Endothelial cell of umbilical vein (primary cell): ENCODE measurements at regions not wholly inside any gene's neighbourhood (a gene's known extent, or its start where the extent isn't known, plus 50 kb on each side); places are given as distances from the start of the nearest gene placed in this dataset.

Experiments
- BruUV-seq: library from RNA; stranded (reverse); fragments of 400-500 nt; replicated peaks from 2 replicates; lab custom pipeline; 2021; lab: Mats Ljungman, UMichigan
- CTCF ChIA-PET: fragments of 300-600, 350-600 bp; sonication (Branson Sonifier 250); formaldehyde crosslinking; loops from one replicate; lab custom pipeline; 2021; ENCODE audit warnings: antibody characterized with exemption, inconsistent platforms; lab: Charles Lee
- POLR2A ChIA-PET: fragments of 300-600, 350-600 bp; sonication (Branson Sonifier 250); formaldehyde crosslinking; loops from one replicate; lab custom pipeline; 2021; ENCODE audit warnings: antibody characterized with exemption, inconsistent platforms; lab: Charles Lee
- DNase-seq: peaks from one replicate; pipeline ENCODE4 v3.0.0-alpha.2; 2011; ENCODE audit warnings: low read depth, low spot score
- FAIRE-seq: peaks from 2 replicates; lab custom pipeline; 2011; peaks lifted over from hg19 to GRCh38; lab: Jason Lieb, UNC
- H2AFZ ChIP-seq: 2 replicates; pipeline ENCODE4 v1.6.0; 2012; ENCODE audit warnings: low read depth, low read length, control low read depth, inconsistent platforms
- H3K27ac ChIP-seq: 2 replicates; pipeline ENCODE4 v1.5.1; 2011; ENCODE audit warnings: low read depth, mild to moderate bottlenecking, control low read depth, low read length, moderate library complexity; ENCODE audit not compliant: insufficient read depth
- H3K27me3 ChIP-seq, 2 experiments: 2 replicates each; pipeline versions ENCODE4 v1.6.0 to v1.6.1; 2011; ENCODE audit warnings: low read length in 2 of 2, mixed read lengths in 1 of 2; ENCODE audit not compliant: control insufficient read depth in 2 of 2, insufficient read depth in 2 of 2
- H3K36me3 ChIP-seq, 2 experiments: 2 replicates in 1 of 2; 3 replicates in 1 of 2; pipeline ENCODE4 v1.5.1; 2011; ENCODE audit warnings: low read length in 2 of 2, mild to moderate bottlenecking in 1 of 2, moderate library complexity in 1 of 2; ENCODE audit not compliant: control insufficient read depth in 2 of 2, insufficient read depth in 2 of 2; ENCODE audit errors: extremely low read depth in 1 of 2
- H3K4me1 ChIP-seq: 3 replicates; pipeline ENCODE4 v1.5.1; 2011; ENCODE audit warnings: mild to moderate bottlenecking, low read length; ENCODE audit not compliant: control insufficient read depth, insufficient read depth; ENCODE audit errors: extremely low read depth
- H3K4me2 ChIP-seq: 2 replicates; pipeline ENCODE4 v1.6.1; 2011; ENCODE audit warnings: low read length, control low read depth, mixed read lengths; ENCODE audit not compliant: insufficient read depth
- H3K4me3 ChIP-seq, 3 experiments: fragments of 200-600 bp in 1 of 3; sonication (generic), shearing (Covaris generic) in 1 of 3; replicated peaks in 1 of 3; 2 replicates each; pipeline ENCODE4 v1.5.1; 2011 to 2016; ENCODE audit warnings: control low read depth in 3 of 3, low read length in 3 of 3, mild to moderate bottlenecking in 2 of 3, inconsistent platforms in 1 of 3, low read depth in 1 of 3, moderate library complexity in 1 of 3; ENCODE audit not compliant: insufficient read depth in 1 of 3
- H3K79me2 ChIP-seq: 2 replicates; pipeline ENCODE4 v1.6.0; 2012; ENCODE audit warnings: low read length, inconsistent platforms; ENCODE audit not compliant: control insufficient read depth, insufficient read depth
- H3K9ac ChIP-seq: replicated peaks from 2 replicates; pipeline ENCODE3; 2011; ENCODE audit warnings: low read length, control low read depth; ENCODE audit not compliant: insufficient read depth; ENCODE audit errors: extremely low read depth
- H3K9me1 ChIP-seq: replicated peaks from 3 replicates; pipeline ENCODE4 v1.6.0; 2011; ENCODE audit warnings: mild to moderate bottlenecking, low read length; ENCODE audit not compliant: control insufficient read depth, insufficient read depth; ENCODE audit errors: extremely low read depth
- H3K9me3 ChIP-seq: replicated peaks from 2 replicates; pipeline ENCODE4 v1.5.1; 2012; ENCODE audit warnings: low read length, inconsistent platforms; ENCODE audit not compliant: control insufficient read depth, insufficient read depth
- H4K20me1 ChIP-seq: replicated peaks from 2 replicates; pipeline ENCODE3; 2011; ENCODE audit warnings: mild to moderate bottlenecking, low read length; ENCODE audit not compliant: control insufficient read depth, insufficient read depth; ENCODE audit errors: extremely low read depth
- CTCF ChIP-seq, 2 donors: IDR thresholded peaks; 1 replicate in 1 of 2; 2 replicates in 1 of 2; pipeline ENCODE4 v1.5.1; 2011; ENCODE audit warnings: low read length in 2 of 2, mild to moderate bottlenecking in 2 of 2, moderate library complexity in 2 of 2, control low read depth in 1 of 2, inconsistent platforms in 1 of 2, low read depth in 1 of 2; ENCODE audit not compliant: insufficient read depth in 1 of 2; ENCODE audit errors: extremely low read depth in 1 of 2
- EZH2 ChIP-seq: IDR thresholded peaks from 2 replicates; pipeline ENCODE4 v1.6.1; 2012; ENCODE audit warnings: borderline replicate concordance, low read depth, mild to moderate bottlenecking, moderate library complexity, low read length, inconsistent platforms; ENCODE audit not compliant: severe bottlenecking
- FOS ChIP-seq: IDR thresholded peaks from 2 replicates; pipeline ENCODE4 v1.6.1; 2011; ENCODE audit warnings: mild to moderate bottlenecking, low read length, moderate library complexity, borderline replicate concordance; ENCODE audit not compliant: insufficient read depth
- GATA2 ChIP-seq: IDR thresholded peaks from 2 replicates; pipeline ENCODE4 v1.7.0; 2011; ENCODE audit warnings: low read depth, mild to moderate bottlenecking, moderate library complexity, mixed read lengths, low read length; ENCODE audit not compliant: insufficient read length, insufficient read depth
- JUN ChIP-seq: IDR thresholded peaks from 2 replicates; pipeline ENCODE4 v1.6.1; 2011; ENCODE audit warnings: borderline replicate concordance, low read depth; ENCODE audit not compliant: insufficient read length, insufficient read depth
- MAX ChIP-seq: IDR thresholded peaks from 2 replicates; pipeline ENCODE4 v1.6.1; 2011; ENCODE audit not compliant: insufficient read depth, insufficient read length
- MYC ChIP-seq: IDR thresholded peaks from one replicate; pipeline ENCODE4 v1.6.1; 2011; ENCODE audit warnings: mild to moderate bottlenecking, low read depth, low read length
- POLR2A ChIP-seq: IDR thresholded peaks from 2 replicates; pipeline ENCODE4 v1.6.1; 2012; ENCODE audit warnings: low read depth, mild to moderate bottlenecking, control low read depth, low read length
- POLR2AphosphoS5 ChIP-seq: IDR thresholded peaks from 2 replicates; pipeline ENCODE4 v1.6.1; 2012; ENCODE audit warnings: low read depth, mild to moderate bottlenecking, control low read depth, low read length, moderate library complexity; ENCODE audit not compliant: insufficient read depth
- dilution Hi-C: fragments of 300-500 bp; cut with MboI; formaldehyde crosslinking; loops from one replicate; pipeline ENCODE4 v1.15.0; 2019; ENCODE audit warnings: low sequenced_read_pairs; ENCODE audit not compliant: extremely low pct_ligation_motif_present
- intact Hi-C: fragments of 100-400 bp; cut with micrococcal nuclease; formaldehyde crosslinking; loops from one replicate; pipeline ENCODE4 v1.10.0; 2022

- no peaks in the 10 kb centered on the region for H3K4me1 ChIP-seq
- no peak for TF ChIP-seq GATA2
- TF ChIP-seq POLR2A = no peak
- TF ChIP-seq MYC = no peak
- TF ChIP-seq CTCF (IDR thresholded peaks at IDR 0.05; ENCODE audit: extremely low read depth in 1 of 2, insufficient read depth in 1 of 2, low read depth in 1 of 2, low read length in 2 of 2) = no peak
- no peak for TF ChIP-seq POLR2AphosphoS5
- no peak for TF ChIP-seq MAX
- no peak for TF ChIP-seq FOS
- TF ChIP-seq EZH2 = no peak
- no peak for TF ChIP-seq JUN
- dilution Hi-C loops (no loop called here), intact Hi-C loops (no loop called here)
- no peak overlapping the region for H3K4me2 ChIP-seq
- no peak for DNase-seq
- FAIRE-seq = no peak
- ChIA-PET POLR2A (no interaction called here), CTCF (interaction anchor here (1.4 kb wide), 1 partner anchor 31 kb away, joined by 3 read pairs; no protein-coding TSS in a partner anchor)
- H3K4me3 ChIP-seq = no peak overlapping the region
- H4K20me1 ChIP-seq = no peaks in the 10 kb centered on the region
- H3K27me3 ChIP-seq = peaks cover 2 to 4% of the 10 kb centered on the region in 2 experiments
- H2AFZ ChIP-seq = no peak overlapping the region
- no peaks in the 10 kb centered on the region for H3K79me2 ChIP-seq
- H3K9ac ChIP-seq = no peak overlapping the region
- no peaks in the 10 kb centered on the region for H3K36me3 ChIP-seq
- no peaks in the 10 kb centered on the region for H3K9me3 ChIP-seq
- no TSS peak for BruUV-seq
- no peaks in the 10 kb centered on the region for H3K9me1 ChIP-seq
- no peak overlapping the region for H3K27ac ChIP-seq
Observed at GRCh38 chr6:138031417-138031816, 75.8 kb downstream of the PERP start.
